Fibroblast of pulmonary artery (primary cell): ENCODE measurements at regions not wholly inside any gene's neighbourhood (a gene's known extent, or its start where the extent isn't known, plus 50 kb on each side); places are given as distances from the start of the nearest gene placed in this dataset.

ENCODE experiments used
- DNase-seq: peaks from one replicate; pipeline ENCODE4 v3.0.0-alpha.2; 2010; ENCODE audit warnings: low read depth
- H3K4me3 ChIP-seq: replicated peaks from 2 replicates; pipeline ENCODE4 v1.5.1; 2011; ENCODE audit warnings: low read depth, mild to moderate bottlenecking, control low read depth, low read length, moderate library complexity
- TF ChIP-seq, protein P1 (sequence below): IDR thresholded peaks from 2 replicates; pipeline ENCODE4 v1.5.1; 2011; ENCODE audit warnings: mild to moderate bottlenecking, control low read depth, low read length, inconsistent platforms; ENCODE audit errors: missing control alignments

DNA sequence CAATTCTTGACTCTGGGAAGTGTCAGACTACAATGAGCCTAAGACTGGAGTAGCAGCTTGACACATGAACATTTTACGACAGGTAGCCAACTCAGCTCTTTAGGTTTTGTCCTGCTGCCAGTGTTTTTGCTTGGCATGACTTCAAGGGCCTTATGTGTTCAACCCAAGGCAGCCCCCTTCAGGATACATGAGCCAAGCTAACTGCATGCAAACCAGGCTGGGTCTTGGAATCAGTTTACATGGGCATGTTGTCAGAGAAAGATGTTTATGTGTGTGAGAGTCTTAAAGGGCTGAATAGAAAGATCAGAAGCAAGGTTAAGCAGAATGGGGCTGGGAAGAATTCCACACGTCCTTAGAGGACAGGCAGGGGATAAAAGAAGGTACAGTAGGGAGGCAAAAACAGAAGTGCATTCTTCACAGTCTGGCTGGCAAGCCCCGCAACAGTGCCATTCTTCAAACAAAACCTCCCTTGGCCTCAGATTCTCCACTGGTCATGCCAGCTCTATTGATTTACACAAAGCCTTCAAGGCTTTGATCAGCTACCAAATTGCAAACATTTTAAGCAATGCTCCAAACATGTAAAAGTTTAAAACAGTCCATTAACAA lies 97.3 kb downstream of the NKX6-1 start:
- DNase-seq = no peak
- H3K4me3 ChIP-seq = no peak overlapping the region
- TF ChIP-seq, protein P1, sequence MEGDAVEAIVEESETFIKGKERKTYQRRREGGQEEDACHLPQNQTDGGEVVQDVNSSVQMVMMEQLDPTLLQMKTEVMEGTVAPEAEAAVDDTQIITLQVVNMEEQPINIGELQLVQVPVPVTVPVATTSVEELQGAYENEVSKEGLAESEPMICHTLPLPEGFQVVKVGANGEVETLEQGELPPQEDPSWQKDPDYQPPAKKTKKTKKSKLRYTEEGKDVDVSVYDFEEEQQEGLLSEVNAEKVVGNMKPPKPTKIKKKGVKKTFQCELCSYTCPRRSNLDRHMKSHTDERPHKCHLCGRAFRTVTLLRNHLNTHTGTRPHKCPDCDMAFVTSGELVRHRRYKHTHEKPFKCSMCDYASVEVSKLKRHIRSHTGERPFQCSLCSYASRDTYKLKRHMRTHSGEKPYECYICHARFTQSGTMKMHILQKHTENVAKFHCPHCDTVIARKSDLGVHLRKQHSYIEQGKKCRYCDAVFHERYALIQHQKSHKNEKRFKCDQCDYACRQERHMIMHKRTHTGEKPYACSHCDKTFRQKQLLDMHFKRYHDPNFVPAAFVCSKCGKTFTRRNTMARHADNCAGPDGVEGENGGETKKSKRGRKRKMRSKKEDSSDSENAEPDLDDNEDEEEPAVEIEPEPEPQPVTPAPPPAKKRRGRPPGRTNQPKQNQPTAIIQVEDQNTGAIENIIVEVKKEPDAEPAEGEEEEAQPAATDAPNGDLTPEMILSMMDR = no peak

DNA sequence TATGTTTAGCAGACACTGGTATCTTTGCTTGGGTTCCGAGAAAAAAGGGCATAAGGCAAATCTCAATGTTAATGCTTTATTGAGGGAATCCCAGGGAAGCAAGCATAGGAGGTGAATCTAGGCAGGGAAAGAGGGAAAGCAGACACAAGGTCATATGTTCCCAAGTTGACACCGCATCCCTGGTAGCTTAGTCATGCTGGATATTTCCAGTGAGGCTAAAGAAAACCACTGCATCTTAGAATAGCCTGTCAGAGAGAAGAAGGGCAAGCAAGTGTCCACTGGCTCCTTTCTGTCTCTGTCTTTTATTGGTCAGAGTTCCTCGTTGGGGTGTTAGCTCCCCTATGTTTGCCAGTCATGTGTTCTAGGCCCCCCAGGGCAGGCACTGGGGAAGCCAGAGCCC lies 104.7 kb downstream of the NKX6-1 start:
- DNase-seq = no peak
- no peak overlapping the region for H3K4me3 ChIP-seq
- TF ChIP-seq, protein P1 = no peak

DNA sequence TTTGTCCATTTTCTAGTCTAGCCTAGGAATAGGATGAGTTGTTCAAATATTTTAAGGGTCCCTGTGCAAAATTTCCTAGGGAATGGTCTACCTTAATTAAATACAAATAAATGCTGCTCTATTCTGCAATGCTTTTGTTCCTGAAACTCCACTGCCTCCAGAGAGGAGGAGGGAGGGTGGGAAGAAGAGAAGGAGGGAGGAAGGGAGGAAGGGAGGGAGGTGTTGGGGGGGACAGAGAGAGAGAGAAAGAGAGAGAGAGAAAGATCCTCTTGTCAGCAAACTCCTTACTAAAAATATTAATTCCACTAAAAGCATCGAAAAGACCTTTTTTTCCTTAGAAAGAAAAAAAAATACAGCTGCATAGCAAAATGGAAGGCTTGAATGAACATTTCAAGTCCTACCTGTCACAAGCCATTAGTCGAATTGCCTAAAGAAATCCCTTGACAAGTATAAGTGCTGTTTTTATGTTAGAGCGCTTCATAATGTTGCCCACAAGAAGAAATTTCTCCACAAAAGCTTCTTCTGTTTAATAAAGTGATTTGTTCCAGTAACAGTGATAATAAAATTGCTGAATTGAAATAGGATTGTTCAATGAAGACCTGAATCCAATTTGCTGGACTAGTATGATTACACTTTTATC lies 106.0 kb downstream of the NKX6-1 start:
- TF ChIP-seq, protein P1 = no peak
- H3K4me3 ChIP-seq = no peak overlapping the region
- DNase-seq = no peak

DNA sequence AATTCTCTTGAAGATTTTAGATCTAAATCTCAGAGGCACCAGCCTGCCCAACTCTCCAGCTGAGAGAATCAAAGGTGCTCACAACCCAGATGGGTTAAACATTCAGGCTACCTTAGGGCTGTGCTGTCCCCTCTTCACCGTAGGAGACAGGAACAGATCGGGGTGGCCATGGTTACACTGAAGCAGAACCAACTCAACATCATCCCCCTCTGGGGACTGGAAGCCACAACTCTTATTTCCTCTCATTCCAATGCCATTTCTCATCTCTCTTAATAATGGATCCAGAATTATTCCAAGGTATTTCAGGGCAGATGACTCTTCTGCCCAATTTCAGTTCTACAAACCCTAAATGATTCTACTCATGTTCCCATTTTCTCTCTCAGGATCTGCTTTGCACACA lies 109.7 kb downstream of the NKX6-1 start:
- TF ChIP-seq, protein P1 = no peak
- H3K4me3 ChIP-seq = no peak overlapping the region
- no peak for DNase-seq

DNA sequence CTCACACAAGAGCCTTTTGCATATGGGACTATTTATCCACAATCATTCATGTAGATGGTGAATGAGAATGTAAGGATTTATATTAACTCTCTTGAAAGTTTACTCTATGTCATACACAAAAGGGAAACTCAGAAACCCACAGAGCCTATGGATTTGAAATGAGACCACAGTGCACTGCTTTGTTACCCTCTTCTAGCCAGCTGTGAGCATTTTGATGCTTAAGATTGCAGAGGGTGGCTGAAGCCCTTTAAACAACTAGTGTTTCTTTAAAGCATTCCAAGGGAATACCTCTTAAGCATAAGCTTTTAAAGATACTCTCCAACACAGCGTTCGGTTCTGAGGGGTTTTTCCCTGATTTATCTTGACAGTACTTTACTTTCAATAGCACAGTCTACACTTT lies 113.9 kb downstream of the NKX6-1 start:
- DNase-seq = no peak
- TF ChIP-seq, protein P1 = no peak
- no peak overlapping the region for H3K4me3 ChIP-seq

DNA sequence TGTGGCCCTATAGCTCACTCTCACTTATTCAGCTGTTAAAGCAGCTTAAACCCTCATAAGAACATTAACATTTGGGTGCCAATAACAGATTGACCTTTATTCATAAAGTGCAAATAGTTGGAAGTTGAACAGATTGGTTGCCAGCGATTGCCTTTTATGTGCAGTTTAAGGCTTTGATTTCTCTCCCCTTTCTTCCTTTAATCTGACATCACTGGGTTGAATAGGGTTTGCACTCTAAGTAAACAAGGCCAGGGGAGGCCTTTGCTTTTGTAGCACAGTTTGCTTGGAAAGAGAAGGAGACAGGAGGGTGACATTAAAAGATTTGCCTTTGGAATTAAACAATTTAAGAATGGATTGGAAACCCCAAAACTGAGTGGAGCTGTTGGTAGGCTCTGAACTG lies 114.3 kb downstream of the NKX6-1 start:
- H3K4me3 ChIP-seq = no peak overlapping the region
- DNase-seq = no peak
- TF ChIP-seq, protein P1 = no peak

DNA sequence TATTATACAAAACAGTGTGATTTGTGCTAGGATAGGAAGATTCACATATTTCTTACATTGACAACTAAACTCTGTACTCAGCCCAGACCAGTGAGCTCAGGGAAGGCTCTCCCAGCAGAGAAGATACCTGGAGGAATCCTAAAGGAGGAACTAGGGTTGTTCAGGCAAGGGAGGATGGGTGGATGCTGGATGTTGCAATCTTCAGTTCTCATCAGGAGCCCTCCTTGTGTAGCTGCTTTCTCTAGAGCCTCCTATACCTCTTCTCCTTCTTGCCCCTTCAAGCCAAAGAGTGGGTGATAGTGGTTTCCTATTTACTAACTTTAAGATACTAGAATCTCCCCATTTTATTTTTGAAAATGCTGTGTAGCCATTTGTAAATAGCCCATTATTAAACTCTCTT lies 117.3 kb downstream of the NKX6-1 start:
- DNase-seq = no peak
- H3K4me3 ChIP-seq = no peak overlapping the region
- TF ChIP-seq, protein P1 = no peak
